ENCODE measurements at regions not wholly inside any gene's neighbourhood (a gene's known extent, or its start where the extent isn't known, plus 50 kb on each side); places are given as distances from the start of the nearest gene placed in this dataset.

DNA sequence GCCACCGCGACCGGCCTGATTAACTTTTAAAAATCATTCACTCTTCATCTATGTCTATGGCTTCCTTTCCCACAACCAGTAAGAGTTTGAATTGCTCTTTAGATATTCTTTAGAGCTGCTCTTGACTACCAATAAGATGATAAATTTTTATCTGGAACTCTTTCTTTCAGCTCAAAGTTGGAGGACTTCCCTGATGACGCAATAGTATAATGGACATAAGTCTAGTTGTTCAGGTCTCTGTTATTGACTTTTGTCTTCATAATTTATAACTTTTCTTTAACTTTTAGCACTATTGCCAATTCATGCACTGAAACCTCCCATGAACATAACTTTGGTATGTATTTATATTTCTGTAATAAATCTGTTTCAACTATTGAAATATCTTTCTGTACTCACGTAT lies 61.3 kb upstream of the NLGN1 start:
- Histone ChIP-seq H3K4me1 (ENCODE audit: control insufficient read depth, insufficient read depth, low read length) (no peaks in the 10 kb centered on the region), H4K20me1 (ENCODE audit: control insufficient read depth, insufficient read depth) (no peaks in the 10 kb centered on the region), H3K27ac (ENCODE audit: control insufficient read depth, insufficient read depth) (no peak overlapping the region), H3K36me3 (ENCODE audit: control insufficient read depth in 2 of 2, insufficient read depth in 2 of 2, low read length in 1 of 2) (no peaks in the 10 kb centered on the region), H3K4me2 (ENCODE audit: control insufficient read depth, insufficient read depth) (no peak overlapping the region), H3K9ac (ENCODE audit: control insufficient read depth, insufficient read depth, low read length) (no peak overlapping the region), H3K27me3 (replicated peaks in 1 of 2; ENCODE audit: control insufficient read depth in 2 of 2, insufficient read depth in 2 of 2, low read length in 1 of 2) (no peaks in the 10 kb centered on the region), H2AFZ (ENCODE audit: control insufficient read depth, low read depth, low read length) (no peak overlapping the region), H3K9me3 (replicated peaks; ENCODE audit: control insufficient read depth, insufficient read depth, low read length) (no peaks in the 10 kb centered on the region), H3K4me3 (no peak overlapping the region), H3K79me2 (ENCODE audit: control insufficient read depth, insufficient read depth, low read length) (no peaks in the 10 kb centered on the region)
- 71% methylated on average over 5 of the region's 5 CpGs for WGBS (ENCODE audit: insufficient coverage, insufficient replicate concordance, low lambda C conversion rate, missing lambda C conversion rate)
- DNase-seq (ENCODE audit: low read depth, low spot score), result no peak
- in situ Hi-C loops (cut with MboI) (no loop called here), intact Hi-C loops (cut with micrococcal nuclease; ENCODE audit: unreplicated experiment) (no loop called here)
- no TSS peak for BruUV-seq (replicated peaks)
- no peak for ATAC-seq
- ChIA-PET POLR2A (no interaction called here), SMC1A (ENCODE audit: uncharacterized antibody, unreplicated experiment) (no interaction called here), CTCF (no interaction called here), RAD21 (ENCODE audit: unreplicated experiment) (no interaction called here)
- TF ChIP-seq ASH2L (IDR thresholded peaks at IDR 0.05; ENCODE audit: borderline replicate concordance, low read depth), result no peak
- TF ChIP-seq SPI1 (IDR thresholded peaks at IDR 0.05; ENCODE audit: borderline replicate concordance, insufficient read depth, low read depth, low read length), result no peak
- no peak for TF ChIP-seq HDAC2 (IDR thresholded peaks at IDR 0.05)
- TF ChIP-seq EED (IDR thresholded peaks at IDR 0.05; ENCODE audit: low read depth), result no peak
- TF ChIP-seq TARDBP (IDR thresholded peaks at IDR 0.05; ENCODE audit: borderline replicate concordance), result no peak
- TF ChIP-seq CHD4 (IDR thresholded peaks at IDR 0.05), result no peak
- no peak for TF ChIP-seq MYB (IDR thresholded peaks at IDR 0.05; ENCODE audit: borderline replicate concordance, low read depth, low read length)
- TF ChIP-seq BMI1 (IDR thresholded peaks at IDR 0.05; ENCODE audit: borderline replicate concordance), result no peak
- TF ChIP-seq KDM1A (IDR thresholded peaks at IDR 0.05; ENCODE audit: borderline replicate concordance), result no peak
- no peak for TF ChIP-seq HSF1 (IDR thresholded peaks at IDR 0.05; ENCODE audit: low read depth, low read length)
- no peak for TF ChIP-seq ESRRA (IDR thresholded peaks at IDR 0.05; ENCODE audit: low read length)
- no peak for TF ChIP-seq PRDM15 (CRISPR knock-in tag; IDR thresholded peaks at IDR 0.05)
- no peak for TF ChIP-seq POLR2AphosphoS2 (IDR thresholded peaks at IDR 0.05; ENCODE audit: low read depth, low read length)
- TF ChIP-seq, protein P1, sequence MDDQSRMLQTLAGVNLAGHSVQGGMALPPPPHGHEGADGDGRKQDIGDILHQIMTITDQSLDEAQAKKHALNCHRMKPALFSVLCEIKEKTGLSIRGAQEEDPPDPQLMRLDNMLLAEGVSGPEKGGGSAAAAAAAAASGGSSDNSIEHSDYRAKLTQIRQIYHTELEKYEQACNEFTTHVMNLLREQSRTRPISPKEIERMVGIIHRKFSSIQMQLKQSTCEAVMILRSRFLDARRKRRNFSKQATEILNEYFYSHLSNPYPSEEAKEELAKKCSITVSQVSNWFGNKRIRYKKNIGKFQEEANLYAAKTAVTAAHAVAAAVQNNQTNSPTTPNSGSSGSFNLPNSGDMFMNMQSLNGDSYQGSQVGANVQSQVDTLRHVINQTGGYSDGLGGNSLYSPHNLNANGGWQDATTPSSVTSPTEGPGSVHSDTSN (IDR thresholded peaks at IDR 0.05; ENCODE audit: insufficient replicate concordance, low read depth, low read length), result no peak
- FAIRE-seq, result no peak
